Hypothalamus (tissue), 51 donors: ENCODE measurements at regions not wholly inside any gene's neighbourhood (a gene's known extent, or its start where the extent isn't known, plus 50 kb on each side); places are given as distances from the start of the nearest gene placed in this dataset.
"Not testable (repeated sequence)": the region's sequence is repeated elsewhere in the genome, so short reads cannot be mapped to it uniquely, and the experiment has no call there.

Source experiments
- DNase-seq, 51 donors: peaks; one replicate each; lab custom pipeline; 2025; lab: John Stamatoyannopoulos, UW

DNA sequence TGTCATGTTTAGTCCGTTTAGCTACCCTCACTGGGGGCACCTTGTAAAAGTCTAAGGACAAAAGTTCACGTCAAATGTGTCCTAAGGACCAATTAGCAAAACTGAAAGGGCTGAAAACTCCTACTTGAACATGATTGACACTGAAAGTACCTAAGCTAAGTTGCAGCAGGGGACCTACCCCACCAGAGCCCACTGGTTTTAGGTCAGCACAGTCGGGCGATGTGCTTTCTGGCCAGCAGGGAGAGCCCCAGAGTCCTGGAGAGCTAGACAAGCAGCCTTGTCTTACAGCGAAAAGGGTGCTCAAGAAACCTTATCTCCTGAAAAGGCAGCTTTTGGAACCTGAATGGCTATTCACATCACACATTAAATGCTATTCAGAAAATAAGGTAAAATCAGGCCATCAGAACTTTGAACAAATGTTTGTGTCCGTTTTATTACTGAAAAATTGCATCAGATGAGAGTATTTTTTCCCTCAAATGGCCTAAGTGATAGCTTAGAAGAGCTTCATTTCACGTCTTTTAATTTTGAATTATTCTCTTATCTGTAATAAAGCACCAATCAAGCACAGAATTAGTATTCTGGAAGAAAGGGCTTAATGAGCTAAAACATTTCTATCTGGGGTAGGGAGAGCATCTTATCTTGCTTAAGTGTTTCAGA lies 52.2 kb upstream of the MKI67 start:
- DNase-seq = no peak

DNA sequence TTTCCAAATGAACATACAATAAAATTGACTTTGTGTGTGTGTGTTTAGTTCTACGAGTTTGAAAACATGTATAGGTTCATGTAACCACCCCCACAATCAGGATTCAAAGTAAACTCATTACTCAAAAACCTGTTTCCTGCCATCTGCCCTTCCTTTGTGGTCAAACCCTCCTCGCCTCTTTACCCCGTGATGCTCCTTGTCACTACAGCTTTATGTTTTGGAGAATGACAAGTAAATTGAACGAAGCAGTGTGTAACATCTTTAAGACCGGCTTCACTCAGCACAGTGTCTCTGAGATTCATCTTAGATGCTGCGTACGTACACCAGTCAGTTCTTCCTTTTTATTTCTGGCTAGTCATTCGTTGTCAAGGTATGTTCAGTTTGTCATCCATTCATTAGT lies 54.6 kb upstream of the MKI67 start:
- DNase-seq = no peak

DNA sequence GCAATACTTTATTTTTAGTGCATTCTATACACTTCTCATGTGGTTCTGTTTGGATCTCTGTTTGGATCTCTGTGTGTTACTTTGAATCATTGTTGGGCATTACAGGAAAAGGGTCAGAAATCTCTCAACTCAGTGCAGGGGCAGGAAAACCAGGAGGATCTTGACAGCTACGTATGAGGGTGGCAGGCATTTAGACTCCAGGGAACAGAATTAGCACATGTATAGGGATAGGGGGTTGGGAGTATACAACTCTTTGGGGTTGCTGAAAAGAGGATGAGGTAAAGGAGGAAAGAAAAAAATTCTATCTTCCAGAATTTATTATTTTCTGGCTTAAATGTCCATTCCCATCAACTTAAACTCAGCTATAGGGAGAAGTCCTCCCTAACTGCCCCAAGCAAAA lies 59.4 kb upstream of the MKI67 start:
- DNase-seq = no peak

DNA sequence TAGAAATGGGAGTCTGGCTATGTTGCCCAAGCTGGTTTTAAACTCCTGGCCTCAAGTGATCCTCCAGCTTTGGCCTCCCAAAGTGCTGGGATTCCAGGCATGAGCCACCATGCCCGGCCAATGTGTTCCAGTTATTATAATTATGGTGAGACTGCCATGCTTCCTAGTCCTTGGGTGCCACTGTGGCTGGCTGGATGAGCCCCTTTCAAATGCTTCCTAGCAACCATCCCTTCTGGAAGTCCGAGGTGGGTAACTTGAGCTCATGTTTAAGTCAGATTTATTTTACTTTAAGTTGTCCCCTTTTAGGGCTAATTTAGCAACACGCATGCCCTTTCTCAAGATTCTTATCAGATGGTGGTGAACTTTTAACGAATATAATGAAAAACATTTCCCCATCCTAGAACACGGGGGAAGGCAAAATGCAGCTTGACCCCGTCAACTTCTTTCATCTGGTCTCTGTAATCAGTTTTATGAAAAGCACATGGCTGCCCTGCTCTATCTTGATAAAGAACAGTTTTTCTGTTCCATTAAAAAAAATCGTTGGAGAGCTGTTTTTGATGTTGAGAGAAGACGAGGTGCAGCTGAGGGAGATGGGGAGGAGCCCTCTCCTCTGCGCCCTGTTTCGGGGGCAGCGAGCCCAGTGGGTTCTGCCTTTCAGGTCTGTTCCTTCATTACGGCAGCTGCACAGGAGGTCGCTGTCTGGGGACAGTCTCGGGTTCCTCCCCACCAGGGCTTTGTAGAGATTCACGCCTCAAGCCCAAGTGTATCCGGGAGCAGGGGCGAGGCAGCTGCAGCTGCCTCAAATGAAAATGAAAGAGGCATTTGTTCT lies 61.0 kb upstream of the MKI67 start:
- DNase-seq = peak in 4 of 51 donors; percentile 6 to 11 (median 10)

DNA sequence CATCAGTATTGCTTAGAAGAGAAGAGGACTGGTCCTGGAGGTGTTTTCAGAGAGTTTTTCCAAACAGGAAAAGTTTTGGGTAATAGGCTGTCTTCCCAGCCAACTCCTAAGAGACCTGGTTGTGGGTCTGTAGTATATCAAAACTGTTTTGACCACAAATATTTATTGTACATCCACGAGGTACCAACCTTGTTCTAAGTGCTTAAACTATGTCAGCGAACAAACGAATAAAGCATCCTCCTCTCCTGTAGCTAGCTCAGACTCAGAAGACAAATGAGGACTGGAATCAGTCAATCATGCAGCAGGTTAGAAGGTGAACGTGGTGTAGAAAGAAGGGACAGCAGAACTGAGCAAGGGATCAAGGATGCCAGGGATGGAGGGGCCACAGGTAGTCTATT lies 61.6 kb upstream of the MKI67 start:
- no peak for DNase-seq

DNA sequence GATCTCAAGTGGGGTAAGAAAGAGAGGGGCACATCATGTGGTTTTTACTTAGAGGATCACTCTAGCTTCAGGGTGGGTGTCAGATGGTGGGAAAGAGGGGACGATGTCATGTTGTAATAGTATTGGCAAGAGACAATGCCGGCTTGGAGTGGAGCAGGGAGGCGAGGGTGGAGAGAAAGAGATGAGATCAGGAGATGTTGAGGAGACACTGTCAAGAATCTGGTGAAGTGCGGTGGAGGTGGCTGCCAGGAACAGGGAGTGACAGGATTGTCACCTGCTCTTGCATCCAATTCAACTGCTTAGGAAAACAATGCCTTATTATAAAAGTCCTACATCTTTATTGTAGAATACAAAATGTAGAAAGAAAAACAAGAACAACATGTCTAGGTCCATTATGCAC lies 63.0 kb upstream of the MKI67 start:
- DNase-seq = no peak

DNA sequence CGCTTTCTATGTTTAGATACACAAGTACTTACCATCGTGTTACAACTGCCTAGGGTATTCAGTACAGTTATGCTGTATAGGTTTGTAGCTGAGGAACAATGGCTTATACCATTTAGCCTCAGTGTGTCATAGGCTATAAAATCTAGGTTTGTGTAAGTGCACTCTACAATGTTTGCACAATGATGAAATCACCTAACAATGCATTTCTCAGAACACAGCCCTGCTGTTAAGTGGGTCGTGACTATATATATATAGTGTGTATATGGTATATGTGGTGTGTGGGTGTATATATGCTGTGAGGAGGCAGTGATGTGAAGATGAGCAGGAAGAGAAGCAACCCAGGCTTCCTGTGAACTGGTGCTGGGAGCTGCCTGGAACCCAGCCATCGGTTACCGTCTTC lies 65.6 kb upstream of the MKI67 start:
- no peak for DNase-seq

DNA sequence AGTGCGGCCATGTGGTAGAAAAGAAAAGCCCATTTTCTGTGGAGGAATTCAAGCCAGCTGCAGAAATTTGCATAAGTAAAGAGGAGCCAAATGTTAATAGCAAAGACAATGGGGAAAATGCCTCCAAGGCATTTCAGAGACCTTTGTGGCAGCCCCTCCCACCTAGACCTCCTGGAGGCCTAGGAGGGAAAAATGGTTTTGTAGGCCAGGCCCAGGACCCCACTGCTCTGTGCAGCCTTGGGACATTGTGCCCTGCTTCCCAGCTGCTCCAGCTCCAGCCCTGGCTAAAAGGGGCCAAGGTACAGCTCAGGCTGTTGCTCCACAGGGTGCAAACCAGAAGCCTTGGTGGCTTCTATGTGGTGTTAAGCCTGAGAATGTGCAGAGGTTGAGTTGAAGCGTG lies 75.6 kb upstream of the MKI67 start:
- DNase-seq = not testable (repeated sequence)

DNA sequence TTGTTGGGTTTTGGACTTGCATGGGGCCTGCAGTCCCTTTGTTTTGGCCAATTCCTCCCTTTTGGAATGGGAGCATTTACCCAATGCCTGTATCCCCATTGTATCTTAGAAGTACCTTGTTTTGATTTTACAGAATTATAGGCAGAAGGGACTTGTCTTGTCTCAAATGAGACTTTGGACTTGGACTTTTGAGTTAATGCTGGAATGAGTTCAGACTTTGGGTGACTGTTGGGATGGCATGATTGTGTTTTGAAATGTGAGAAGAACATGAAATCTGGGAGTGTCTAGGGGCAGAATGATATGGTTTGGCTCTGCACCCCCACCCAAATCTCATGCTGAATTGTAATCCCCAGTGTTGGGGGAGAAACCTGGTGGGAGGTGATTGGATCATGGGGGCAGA lies 76.8 kb upstream of the MKI67 start:
- no peak for DNase-seq

DNA sequence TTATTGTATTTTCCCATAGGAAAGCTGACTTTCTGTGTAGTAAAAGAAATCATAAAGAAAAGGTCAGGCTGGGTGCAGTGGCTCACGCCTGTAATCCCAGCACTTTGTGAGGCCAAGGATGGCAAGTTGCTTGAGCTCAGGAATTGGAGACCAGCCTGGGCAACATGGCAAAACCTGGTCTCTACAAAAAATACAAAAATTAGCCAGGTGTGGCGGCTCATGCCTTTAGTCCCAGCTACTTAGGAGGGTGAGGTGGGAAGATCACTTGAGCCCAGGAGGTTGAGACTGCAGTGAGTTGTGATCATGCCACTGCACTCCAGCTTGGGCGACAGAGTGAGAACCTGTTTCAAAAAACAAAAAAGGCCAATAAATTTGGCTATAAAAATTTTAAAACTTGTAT lies 79.4 kb upstream of the MKI67 start:
- not testable (repeated sequence) for DNase-seq

DNA sequence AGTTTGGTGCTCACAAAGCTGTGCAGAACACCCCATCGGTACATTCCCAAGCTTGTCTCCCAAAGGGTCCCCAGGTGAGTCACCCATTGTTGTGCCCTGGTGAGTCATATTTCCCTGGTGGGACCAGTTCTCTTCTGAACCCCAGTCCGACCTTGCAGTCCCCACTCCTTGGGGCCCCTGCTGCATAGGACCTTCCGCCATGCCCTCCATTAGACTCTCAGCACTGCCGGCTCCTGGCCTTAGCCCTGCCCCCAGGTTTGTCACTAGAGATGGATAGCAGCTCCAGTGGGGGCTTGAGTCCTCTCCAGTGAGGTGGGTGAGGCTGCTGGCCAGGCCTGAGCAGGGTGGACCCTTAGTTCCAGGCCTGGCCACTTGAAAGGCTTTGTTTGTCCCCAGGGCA lies 80.5 kb upstream of the MKI67 start:
- DNase-seq = no peak

DNA sequence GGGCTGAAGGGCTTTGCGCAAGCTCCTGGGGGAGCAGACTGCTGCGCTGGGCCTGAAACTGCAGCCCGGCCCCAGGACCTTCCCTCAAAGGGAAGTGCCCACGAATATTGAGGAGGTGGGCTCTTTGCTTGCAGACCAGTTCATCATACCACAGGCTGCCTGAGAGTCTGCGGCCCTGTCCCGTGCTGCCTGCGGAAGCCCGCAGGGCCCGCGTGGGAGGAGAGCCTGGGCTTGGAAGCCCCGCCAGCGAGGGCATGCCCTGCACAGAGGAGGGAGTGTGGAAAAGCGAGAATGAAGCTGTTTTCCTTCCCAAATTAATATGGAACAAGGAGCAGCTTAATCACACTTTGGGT lies 83.6 kb upstream of the MKI67 start:
- no peak for DNase-seq

DNA sequence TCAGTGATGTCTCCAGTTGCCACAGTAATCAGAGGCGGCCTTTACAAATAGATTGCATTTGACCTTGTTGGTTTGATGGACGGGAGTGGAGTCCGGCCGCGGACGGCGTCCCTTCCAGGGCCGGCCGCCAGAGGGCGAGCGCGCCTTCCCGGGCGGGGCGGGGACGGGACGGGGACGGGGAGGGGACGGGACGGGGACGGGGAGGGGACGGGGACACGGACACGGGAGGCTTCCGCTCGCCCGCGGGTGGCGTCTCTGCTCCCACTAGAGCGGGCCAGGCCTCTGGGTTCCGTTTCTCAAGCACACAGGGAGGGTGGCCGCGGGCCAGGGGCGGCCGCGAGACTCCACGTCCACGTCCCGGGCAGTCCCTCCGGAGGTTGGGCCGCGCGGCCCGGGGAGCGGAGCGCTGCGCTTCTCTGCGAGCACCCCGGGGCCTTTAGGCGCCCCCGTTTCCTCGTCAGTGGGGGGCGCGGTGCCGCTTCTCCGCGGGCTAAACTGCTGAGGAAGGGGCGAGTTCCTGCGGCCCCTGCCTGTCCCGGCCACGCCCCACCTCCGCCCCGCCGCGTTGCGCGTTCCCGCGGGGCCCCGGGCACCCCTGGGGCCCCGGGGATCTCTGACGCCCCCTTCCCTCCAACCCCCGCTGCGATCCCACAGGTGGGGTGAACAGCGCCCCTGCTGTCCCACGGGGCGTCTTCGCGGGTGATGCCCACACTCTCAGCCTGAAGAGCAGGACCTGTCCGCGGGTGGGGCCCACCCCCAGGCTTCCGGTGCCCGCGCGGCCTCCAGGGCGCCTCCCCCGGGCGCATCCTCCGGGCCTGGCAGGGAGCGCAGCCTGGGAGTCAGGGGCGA lies 84.2 kb upstream of the MKI67 start:
- DNase-seq = peak in 39 of 51 donors; percentile 2 to 73 (median 32)

DNA sequence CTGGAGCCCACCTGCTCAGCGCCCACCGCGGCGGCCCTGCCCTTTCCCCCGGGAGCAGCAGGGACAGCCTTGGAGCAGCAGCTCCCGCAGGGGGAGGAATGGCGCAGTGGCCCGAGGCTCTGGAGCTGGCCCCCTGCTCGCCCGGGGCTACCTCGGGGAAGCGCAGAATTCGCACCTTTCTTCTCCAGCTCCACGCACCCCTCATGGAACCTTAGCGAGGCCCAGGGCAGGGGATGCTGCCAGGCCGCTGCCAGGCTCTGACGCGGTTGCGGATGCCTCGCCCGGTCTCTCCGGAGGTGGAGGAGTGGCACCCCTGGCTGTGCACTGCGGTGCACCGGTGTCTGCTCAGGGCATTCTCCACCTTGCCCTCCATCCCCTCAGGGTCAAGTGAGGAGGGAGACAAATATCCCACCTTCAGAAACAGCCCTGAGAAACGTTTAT lies 84.9 kb upstream of the MKI67 start:
- DNase-seq = no peak

DNA sequence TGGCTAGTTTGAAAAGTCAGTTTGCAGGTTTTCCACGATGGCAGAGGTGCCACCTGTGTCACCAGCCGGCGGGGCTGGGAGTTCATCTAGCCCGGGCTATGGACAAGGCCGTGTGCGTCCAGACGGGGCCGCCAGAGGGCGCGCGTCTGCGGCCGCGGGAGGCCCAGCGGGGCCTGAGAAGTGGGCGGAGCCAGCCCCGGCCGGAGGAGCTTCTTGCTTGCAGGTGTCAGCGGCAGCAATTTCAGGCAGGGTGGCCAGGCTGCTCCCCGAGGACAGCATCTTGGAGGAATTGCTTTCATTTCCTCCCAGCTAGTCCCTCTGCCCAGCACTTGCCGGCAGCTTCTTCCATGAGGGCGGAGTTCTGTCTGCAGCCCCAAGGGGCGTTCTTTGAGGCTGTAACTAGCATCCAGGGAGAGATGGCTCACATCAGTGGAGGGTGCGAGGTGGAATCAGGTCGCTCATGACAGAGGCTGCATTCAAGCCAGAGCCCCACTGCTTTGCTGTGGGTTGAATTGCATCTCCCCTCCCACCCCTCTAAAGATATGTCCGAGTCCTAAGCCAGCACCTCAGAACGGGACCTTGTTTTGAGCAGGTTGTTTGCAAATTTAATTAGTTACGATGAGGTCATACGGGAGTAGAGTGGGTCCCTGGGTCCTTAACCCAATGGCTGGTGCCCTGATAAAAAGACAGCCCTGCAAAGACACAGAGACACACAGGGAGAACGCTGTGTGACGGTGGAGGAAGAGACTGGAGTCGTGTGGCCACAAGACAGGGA lies 85.9 kb upstream of the MKI67 start:
- DNase-seq = peak in 48 of 51 donors; percentile 6 to 83 (median 55)

DNA sequence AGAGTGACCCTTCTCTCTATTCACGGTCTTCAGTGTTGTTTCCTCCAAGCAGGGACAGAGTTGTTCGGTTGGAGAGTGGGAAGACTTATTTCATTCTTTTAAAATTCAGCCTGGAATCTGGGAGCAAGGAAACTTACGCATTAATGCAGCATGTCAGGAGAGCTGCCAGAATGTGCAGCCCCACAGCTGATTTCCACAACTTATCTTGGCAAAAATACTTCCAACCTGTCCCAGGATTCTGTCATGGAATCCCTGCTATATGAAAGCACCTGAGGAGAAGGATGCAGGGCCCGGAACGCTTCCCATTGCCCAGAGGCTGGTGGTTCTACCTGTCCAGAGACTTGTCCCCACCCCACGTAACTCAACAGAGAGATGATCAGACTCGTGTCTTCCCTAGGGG lies 86.9 kb upstream of the MKI67 start:
- DNase-seq = no peak

DNA sequence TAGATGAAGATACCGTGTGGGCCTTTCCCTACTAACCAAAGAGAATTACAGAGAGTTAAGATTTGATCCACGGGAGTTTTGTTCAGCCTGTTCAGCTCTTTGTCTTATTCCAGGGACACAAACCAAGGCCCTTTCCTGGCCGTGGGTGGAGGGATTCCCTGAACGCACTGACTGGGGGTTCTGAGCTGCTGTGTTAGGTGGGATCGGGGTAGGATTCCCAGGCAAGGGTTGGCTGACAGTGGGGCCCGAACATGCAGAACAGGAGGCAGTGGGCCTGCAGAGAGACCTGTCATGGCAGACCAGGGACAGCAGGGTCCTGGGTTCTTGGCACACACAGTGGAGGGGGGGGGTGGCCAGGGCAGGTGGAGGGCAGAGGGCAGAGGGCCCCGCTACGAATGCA lies 89.5 kb upstream of the MKI67 start:
- DNase-seq = no peak

DNA sequence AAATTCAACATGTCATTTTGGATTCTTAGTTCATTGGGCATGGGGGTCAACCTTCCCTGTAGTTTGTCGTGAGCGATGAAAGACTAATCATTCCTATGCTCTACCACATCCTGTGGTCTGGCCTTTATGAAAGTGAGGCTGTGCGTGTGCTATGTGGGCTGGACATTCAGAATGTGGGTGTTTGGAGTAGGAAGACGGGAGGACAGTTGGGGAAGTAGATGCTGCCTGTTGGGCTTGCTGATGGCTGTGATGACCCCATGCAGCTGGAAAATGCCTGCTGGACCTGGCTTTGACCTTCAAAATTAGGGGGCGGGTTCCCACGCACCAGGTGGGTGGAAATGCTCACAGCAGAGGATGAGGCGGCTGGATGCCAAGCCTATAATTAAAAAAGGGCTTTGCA lies 90.9 kb upstream of the MKI67 start:
- no peak for DNase-seq

DNA sequence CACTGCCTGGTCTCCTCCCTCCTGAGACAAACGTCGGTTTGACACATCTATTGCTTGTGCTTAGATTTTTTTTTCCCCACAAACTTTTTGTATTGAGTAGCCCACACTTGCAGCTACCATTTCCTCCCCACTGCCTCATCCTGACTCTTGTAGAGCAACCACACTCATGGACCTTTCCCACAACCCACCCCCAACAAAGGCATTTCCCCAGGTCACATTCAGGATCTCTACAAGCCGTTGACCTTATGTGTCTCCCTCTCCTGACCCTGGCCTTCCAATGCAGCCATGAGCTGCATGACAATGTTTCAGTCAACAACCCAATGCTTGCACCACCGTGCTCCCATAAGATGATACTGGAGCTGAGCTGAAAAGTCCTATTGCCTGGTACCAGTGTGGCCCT lies 91.9 kb upstream of the MKI67 start:
- DNase-seq = no peak

DNA sequence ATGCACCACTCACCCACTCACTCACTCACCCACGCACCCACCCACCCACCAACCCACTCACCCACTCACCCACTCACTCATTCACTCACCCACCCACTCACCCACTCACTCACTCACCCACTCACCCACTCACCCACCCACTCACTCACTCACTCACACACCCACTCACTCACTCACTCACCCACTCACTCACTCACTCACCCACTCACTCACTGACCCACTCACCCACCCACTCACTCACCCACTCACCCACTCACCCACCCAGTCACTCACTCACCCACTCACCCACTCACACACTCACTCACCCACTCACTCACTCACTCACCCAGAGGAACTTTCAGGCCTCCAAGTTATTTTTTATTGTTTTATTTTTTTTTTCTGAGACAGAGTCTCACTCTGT lies 93.1 kb upstream of the MKI67 start:
- DNase-seq = no peak

DNA sequence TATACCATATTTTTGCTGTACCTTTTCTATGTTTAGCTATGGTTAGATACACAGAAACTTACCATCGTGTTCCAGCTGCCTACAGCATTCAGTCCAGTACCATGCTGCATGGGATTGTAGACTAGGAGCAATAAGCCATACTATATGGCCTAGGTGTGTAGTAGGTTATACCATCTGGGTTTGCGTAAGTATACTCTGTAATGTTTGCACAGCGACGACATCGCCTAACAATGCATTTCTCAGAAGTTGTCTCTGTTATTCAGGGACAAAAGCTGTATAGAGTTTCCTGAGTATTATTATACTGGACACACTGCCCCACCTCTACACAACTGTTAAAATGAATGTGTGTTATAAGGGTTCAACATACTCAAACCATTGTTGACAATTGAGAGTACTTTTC lies 93.8 kb upstream of the MKI67 start:
- no peak for DNase-seq
